NB4 (cell line): ENCODE measurements at regions not wholly inside any gene's neighbourhood (a gene's known extent, or its start where the extent isn't known, plus 50 kb on each side); places are given as distances from the start of the nearest gene placed in this dataset.

ENCODE experiments used
- CTCF ChIP-seq: IDR thresholded peaks from one replicate; pipeline ENCODE4 v1.5.1; 2012; ENCODE audit warnings: low read depth, low read length
- MYC ChIP-seq: IDR thresholded peaks from 2 replicates; pipeline ENCODE4 v1.6.1; 2011; ENCODE audit warnings: low read depth, low read length
- POLR2A ChIP-seq: IDR thresholded peaks from 2 replicates; pipeline ENCODE4 v1.6.1; 2011; ENCODE audit warnings: mild to moderate bottlenecking; ENCODE audit not compliant: insufficient read length; ENCODE audit errors: extremely low read depth
- TF ChIP-seq, protein P1 (sequence below): IDR thresholded peaks from 2 replicates; pipeline ENCODE4 v1.6.1; 2011; ENCODE audit warnings: low read depth, low read length

- TF ChIP-seq CTCF (no peak), POLR2A (no peak), MYC (no peak)
- TF ChIP-seq, protein P1, sequence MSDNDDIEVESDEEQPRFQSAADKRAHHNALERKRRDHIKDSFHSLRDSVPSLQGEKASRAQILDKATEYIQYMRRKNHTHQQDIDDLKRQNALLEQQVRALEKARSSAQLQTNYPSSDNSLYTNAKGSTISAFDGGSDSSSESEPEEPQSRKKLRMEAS: no peak
These were observed 429.7 kb upstream of the HS6ST1 start for GRCh38 chr2:128748336-128748735.
